OCI-LY1 (cell line): ENCODE measurements at regions not wholly inside any gene's neighbourhood (a gene's known extent, or its start where the extent isn't known, plus 50 kb on each side); places are given as distances from the start of the nearest gene placed in this dataset.

Experiments
- H2AFZ ChIP-seq: fragments of 200-600 bp; sonication (generic), shearing (Covaris generic); 2 replicates; pipeline ENCODE4 v1.6.0; 2014; ENCODE audit warnings: antibody characterized with exemption, mild to moderate bottlenecking, low read length
- H3F3A ChIP-seq: fragments of 200-600 bp; sonication (generic), shearing (Covaris generic); 2 replicates; pipeline ENCODE4 v1.6.0; 2014; ENCODE audit warnings: mild to moderate bottlenecking, antibody characterized with exemption, low read length, moderate library complexity; ENCODE audit not compliant: insufficient read depth
- H3K27ac ChIP-seq: fragments of 200-600 bp; sonication (generic); 2 replicates; pipeline ENCODE4 v1.5.1; 2014; ENCODE audit warnings: low read length, mixed run types, mild to moderate bottlenecking, low read depth; ENCODE audit not compliant: poor library complexity, severe bottlenecking
- H3K27me3 ChIP-seq: fragments of 200-600 bp; sonication (generic); 2 replicates; pipeline ENCODE4 v1.6.0; 2014; ENCODE audit warnings: antibody characterized with exemption, mild to moderate bottlenecking, low read length, moderate library complexity; ENCODE audit not compliant: insufficient read depth
- H3K36me3 ChIP-seq: fragments of 200-600 bp; sonication (generic); 2 replicates; pipeline ENCODE4 v1.6.1; 2014; ENCODE audit warnings: mild to moderate bottlenecking, antibody characterized with exemption, low read length, moderate library complexity, mixed read lengths; ENCODE audit not compliant: insufficient read depth
- H3K4me1 ChIP-seq: fragments of 200-600 bp; sonication (generic); 2 replicates; pipeline ENCODE4 v1.5.1; 2014; ENCODE audit warnings: mild to moderate bottlenecking, low read length, moderate library complexity; ENCODE audit not compliant: insufficient read depth, severe bottlenecking
- H3K4me2 ChIP-seq: fragments of 200-600 bp; sonication (generic), shearing (Covaris generic); 2 replicates; pipeline ENCODE4 v1.6.1; 2014; ENCODE audit warnings: low read length
- H3K4me3 ChIP-seq: fragments of 200-600 bp; sonication (generic); 2 replicates; pipeline ENCODE4 v1.5.1; 2014; ENCODE audit warnings: low read length, low read depth, mild to moderate bottlenecking, mixed read lengths; ENCODE audit not compliant: poor library complexity, severe bottlenecking
- H3K79me2 ChIP-seq: fragments of 200-600 bp; shearing (Covaris generic); 2 replicates; pipeline ENCODE4 v1.6.1; 2016; ENCODE audit warnings: mixed run types, low read length, mixed read lengths; ENCODE audit not compliant: insufficient read depth
- H3K9ac ChIP-seq: fragments of 200-600 bp; sonication (generic), shearing (Covaris generic); 2 replicates; pipeline ENCODE4 v1.6.1; 2014; ENCODE audit warnings: mild to moderate bottlenecking, low read length, mixed read lengths
- H3K9me2 ChIP-seq: fragments of 200-600 bp; sonication (generic), shearing (Covaris generic); 2 replicates; pipeline ENCODE4 v1.6.1; 2014; ENCODE audit warnings: low read depth, mild to moderate bottlenecking, low read length, mixed read lengths
- H3K9me3 ChIP-seq: fragments of 200-600 bp; shearing (Covaris generic); 2 replicates; pipeline ENCODE4 v1.6.1; 2014; ENCODE audit warnings: low read length, mixed read lengths
- H4K20me1 ChIP-seq: fragments of 200-600 bp; sonication (generic), shearing (Covaris generic); 2 replicates; pipeline ENCODE4 v1.6.0; 2016; ENCODE audit warnings: mild to moderate bottlenecking, low read length; ENCODE audit not compliant: insufficient read depth
- CTCF ChIP-seq: fragments of 200-600 bp; sonication (generic), shearing (Covaris generic); IDR thresholded peaks from 2 replicates; pipeline ENCODE4 v1.5.1; 2017; ENCODE audit warnings: mild to moderate bottlenecking, antibody characterized with exemption, low read length, moderate library complexity, mixed read lengths
- EZH2 ChIP-seq: fragments of 200-600 bp; sonication (generic), shearing (Covaris generic); IDR thresholded peaks from 2 replicates; pipeline ENCODE4 v1.8.0; 2017; ENCODE audit warnings: borderline replicate concordance, mixed run types, mild to moderate bottlenecking, antibody characterized with exemption, low read length, moderate library complexity, mixed read lengths

DNA sequence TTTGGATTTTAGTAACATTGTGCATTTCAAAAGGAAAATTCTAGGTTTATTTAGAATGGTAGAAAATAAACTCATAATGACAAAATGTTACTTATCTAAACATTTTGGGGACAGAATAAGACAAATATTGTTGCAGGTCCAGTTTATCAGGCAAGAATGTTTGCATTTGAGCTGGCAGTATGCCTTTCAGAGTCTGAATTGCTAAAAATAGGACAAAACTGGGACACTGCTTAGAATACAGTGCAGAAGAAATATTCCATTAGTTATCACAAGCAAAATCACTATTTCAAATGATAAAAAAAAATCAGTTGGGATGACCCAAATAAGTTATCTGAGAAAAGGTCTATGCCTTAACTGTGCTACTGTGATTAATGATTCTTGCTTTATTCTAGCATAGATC lies 870.3 kb upstream of the MIR17HG start:
- Histone ChIP-seq H3K27me3 (no peaks in the 10 kb centered on the region), H3K9ac (no peak overlapping the region), H2AFZ (no peak overlapping the region), H3K9me3 (no peaks in the 10 kb centered on the region), H4K20me1 (no peaks in the 10 kb centered on the region), H3F3A (no peaks in the 10 kb centered on the region), H3K4me1 (no peaks in the 10 kb centered on the region), H3K9me2 (0 out of 2 replicates have a peak, but pooled peaks cover 3% of the 10 kb centered on the region), H3K4me3 (no peak overlapping the region), H3K4me2 (no peak overlapping the region), H3K79me2 (no peaks in the 10 kb centered on the region), H3K27ac (no peak overlapping the region), H3K36me3 (no peaks in the 10 kb centered on the region)
- no peak for TF ChIP-seq EZH2
- TF ChIP-seq CTCF = no peak

DNA sequence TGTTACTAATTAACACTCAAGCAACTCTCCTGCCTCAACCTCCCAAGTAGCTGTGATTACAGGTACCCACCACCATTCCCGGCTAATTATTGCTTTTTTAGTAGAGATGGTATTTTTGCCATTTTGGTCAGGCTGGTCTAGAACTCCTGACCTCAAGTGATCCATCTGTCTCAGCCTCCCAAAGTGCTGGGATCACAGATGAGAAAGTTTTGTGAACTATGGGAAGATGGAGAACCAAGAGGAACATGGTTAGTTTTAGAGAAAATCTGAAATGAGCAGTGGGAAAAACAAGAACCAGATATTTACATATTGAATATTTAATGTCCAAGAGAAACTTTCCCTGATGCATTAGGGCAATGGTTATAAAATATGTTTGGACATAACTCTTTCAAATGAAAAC lies 863.6 kb upstream of the MIR17HG start:
- Histone ChIP-seq H3K27me3 (no peaks in the 10 kb centered on the region), H2AFZ (no peak overlapping the region), H3K9me2 (no peaks in the 10 kb centered on the region), H3K27ac (no peak overlapping the region), H4K20me1 (no peaks in the 10 kb centered on the region), H3K36me3 (no peaks in the 10 kb centered on the region), H3K4me3 (no peak overlapping the region), H3K79me2 (no peaks in the 10 kb centered on the region), H3K4me2 (no peak overlapping the region), H3K9ac (no peak overlapping the region), H3K9me3 (no peaks in the 10 kb centered on the region), H3K4me1 (no peaks in the 10 kb centered on the region), H3F3A (no peaks in the 10 kb centered on the region)
- TF ChIP-seq EZH2 (no peak), CTCF (no peak)

GRCh38 chr13:90485436-90485835 lies 862.1 kb upstream of the MIR17HG start:
- Histone ChIP-seq H3K79me2 (no peaks in the 10 kb centered on the region; the same call in 1 of the 2 replicates), H3K27ac (no peak overlapping the region), H3K36me3 (no peaks in the 10 kb centered on the region), H3F3A (no peaks in the 10 kb centered on the region), H2AFZ (no peak overlapping the region), H3K9me3 (no peaks in the 10 kb centered on the region), H3K4me1 (no peaks in the 10 kb centered on the region), H4K20me1 (no peaks in the 10 kb centered on the region), H3K4me3 (no peak overlapping the region), H3K4me2 (no peak overlapping the region), H3K27me3 (no peaks in the 10 kb centered on the region), H3K9me2 (no peaks in the 10 kb centered on the region), H3K9ac (no peak overlapping the region)
- TF ChIP-seq CTCF = no peak
- TF ChIP-seq EZH2 = no peak
